CD4-positive, alpha-beta memory T cell (primary cell): ENCODE measurements at regions not wholly inside any gene's neighbourhood (a gene's known extent, or its start where the extent isn't known, plus 50 kb on each side); places are given as distances from the start of the nearest gene placed in this dataset.
"Not testable (repeated sequence)": the region's sequence is repeated elsewhere in the genome, so short reads cannot be mapped to it uniquely, and the experiment has no call there.

ENCODE experiments used
- CTCF ChIA-PET: fragments of 350-600 bp; sonication (Branson Sonifier 250); formaldehyde crosslinking; loops from one replicate; lab custom pipeline; 2021; ENCODE audit warnings: inconsistent platforms; ENCODE audit not compliant: partially characterized antibody; lab: Charles Lee
- POLR2A ChIA-PET: fragments of 350-600 bp; sonication (Branson Sonifier 250); formaldehyde crosslinking; loops from one replicate; lab custom pipeline; 2021; ENCODE audit not compliant: partially characterized antibody; lab: Charles Lee
- DNase-seq, 5 donors: peaks; one replicate each; pipeline versions ENCODE4 v3.0.0 to v3.0.0-alpha.2; 2020 to 2022; ENCODE audit warnings: mixed read lengths in 1 of 5
- H3K27ac ChIP-seq: one replicate; pipeline ENCODE4 v1.7.0; 2013; ENCODE audit warnings: low read depth, low read length
- H3K27me3 ChIP-seq: 2 replicates; pipeline ENCODE4 v1.7.0; 2013; ENCODE audit warnings: mild to moderate bottlenecking, low read length, moderate library complexity; ENCODE audit not compliant: insufficient read depth
- H3K36me3 ChIP-seq: 2 replicates; pipeline ENCODE4 v1.7.0; 2013; ENCODE audit warnings: mild to moderate bottlenecking, low read length, moderate library complexity; ENCODE audit not compliant: insufficient read depth
- H3K4me1 ChIP-seq: 2 replicates; pipeline ENCODE4 v1.7.0; 2013; ENCODE audit warnings: mild to moderate bottlenecking, low read length, moderate library complexity; ENCODE audit not compliant: insufficient read depth
- H3K4me3 ChIP-seq, 2 donors: one replicate each; pipeline ENCODE4 v1.7.0; 2013; ENCODE audit warnings: low read length in 2 of 2, mild to moderate bottlenecking in 1 of 2
- H3K9me3 ChIP-seq, 2 donors: one replicate each; pipeline ENCODE4 v1.7.0; 2013; ENCODE audit warnings: low read length in 2 of 2, control low read depth in 1 of 2; ENCODE audit not compliant: control insufficient read depth in 1 of 2
- H3K27ac Mint-ChIP-seq, 7 donors: one replicate each; pipeline ENCODE4 v1.8.0; 2020 to 2021; ENCODE audit warnings: mixed read lengths in 7 of 7, mild to moderate bottlenecking in 6 of 7, inconsistent platforms in 3 of 7, moderate library complexity in 3 of 7
- H3K27me3 Mint-ChIP-seq, 2 donors: one replicate each; pipeline ENCODE4 v1.8.0; 2020 to 2021; ENCODE audit warnings: mixed read lengths in 2 of 2
- H3K36me3 Mint-ChIP-seq, 2 donors: one replicate each; pipeline ENCODE4 v1.8.0; 2020 to 2021; ENCODE audit warnings: mixed read lengths in 2 of 2, inconsistent platforms in 1 of 2, mild to moderate bottlenecking in 1 of 2
- H3K4me1 Mint-ChIP-seq, 4 donors: one replicate each; pipeline ENCODE4 v1.8.0; 2020 to 2021; ENCODE audit warnings: mixed read lengths in 4 of 4, mild to moderate bottlenecking in 1 of 4
- H3K4me3 Mint-ChIP-seq, 8 donors: one replicate each; pipeline ENCODE4 v1.8.0; 2020 to 2021; ENCODE audit warnings: mixed read lengths in 8 of 8, mild to moderate bottlenecking in 7 of 8, moderate library complexity in 6 of 8, inconsistent platforms in 3 of 8
- H3K9me3 Mint-ChIP-seq, 8 donors: one replicate each; pipeline ENCODE4 v1.8.0; 2020 to 2021; ENCODE audit warnings: mixed read lengths in 8 of 8, mild to moderate bottlenecking in 5 of 8, inconsistent platforms in 3 of 8, moderate library complexity in 1 of 8
- intact Hi-C: fragments of 100-400 bp; cut with micrococcal nuclease; formaldehyde crosslinking; loops from one replicate; pipeline ENCODE4 v1.15.1; 2023

GRCh38 chr9:66046992-66047391 lies 310.0 kb downstream of the FOXD4L4 start:
- POLR2A ChIA-PET, DNase-seq, H3K4me3 Mint-ChIP-seq, H3K27me3 ChIP-seq, H3K27ac Mint-ChIP-seq, CTCF ChIA-PET, H3K36me3 ChIP-seq, H3K4me1 Mint-ChIP-seq, H3K36me3 Mint-ChIP-seq, H3K4me3 ChIP-seq, intact Hi-C loops, H3K9me3 Mint-ChIP-seq, H3K27ac ChIP-seq, H3K9me3 ChIP-seq, H3K27me3 Mint-ChIP-seq, H3K4me1 ChIP-seq: not testable (repeated sequence)

DNA sequence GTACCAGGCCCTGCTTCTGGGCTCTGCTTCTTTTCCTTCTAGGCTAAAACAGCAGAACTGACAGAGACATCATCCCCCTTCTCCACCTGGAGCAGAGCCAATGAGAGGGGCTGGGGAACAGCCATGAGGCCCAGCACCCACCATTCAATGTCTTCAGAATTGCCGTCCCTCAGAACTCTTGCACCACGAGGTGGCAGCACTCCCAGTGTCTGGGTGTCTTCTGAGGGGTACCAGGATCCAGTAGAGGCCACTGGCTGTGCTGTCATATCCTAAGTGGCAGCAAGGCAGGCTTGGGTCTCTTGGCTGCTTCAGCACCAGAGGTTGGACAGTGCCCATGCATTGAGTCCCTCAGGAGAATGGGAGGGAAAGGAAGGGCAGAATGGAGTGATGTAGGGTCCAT lies 312.8 kb downstream of the FOXD4L4 start:
- H3K36me3 ChIP-seq, H3K27me3 ChIP-seq, H3K4me1 ChIP-seq, intact Hi-C loops, H3K4me3 ChIP-seq, POLR2A ChIA-PET, H3K4me1 Mint-ChIP-seq, DNase-seq, H3K27ac Mint-ChIP-seq, H3K4me3 Mint-ChIP-seq, CTCF ChIA-PET, H3K9me3 Mint-ChIP-seq, H3K27ac ChIP-seq, H3K27me3 Mint-ChIP-seq, H3K9me3 ChIP-seq, H3K36me3 Mint-ChIP-seq: not testable (repeated sequence)

DNA sequence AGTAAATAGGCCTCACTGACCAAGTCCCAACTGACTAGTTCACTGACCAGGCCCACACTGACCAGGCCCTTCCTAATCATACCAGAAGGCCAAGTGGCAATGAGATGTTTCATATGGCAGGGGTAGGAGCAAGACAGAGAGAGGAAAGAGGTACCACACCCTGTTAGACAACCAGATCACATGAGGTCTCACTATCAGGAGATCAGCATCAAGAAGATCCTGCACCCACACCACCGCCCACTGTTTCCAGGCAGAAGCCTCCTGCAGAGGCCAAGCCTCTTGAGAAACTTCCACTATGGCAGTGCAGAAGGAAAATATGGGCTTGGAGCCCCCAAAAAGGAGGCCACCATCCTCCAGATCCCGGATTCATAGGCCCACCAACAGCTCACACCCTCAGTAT lies 317.8 kb downstream of the FOXD4L4 start:
- H3K4me3 ChIP-seq, H3K9me3 Mint-ChIP-seq, H3K27me3 Mint-ChIP-seq, H3K9me3 ChIP-seq, H3K27ac ChIP-seq, CTCF ChIA-PET, H3K36me3 ChIP-seq, H3K36me3 Mint-ChIP-seq, DNase-seq, H3K27ac Mint-ChIP-seq, POLR2A ChIA-PET, H3K4me1 ChIP-seq, H3K4me3 Mint-ChIP-seq, intact Hi-C loops, H3K27me3 ChIP-seq, H3K4me1 Mint-ChIP-seq: not testable (repeated sequence)

GRCh38 chr9:66060681-66061080 lies 323.7 kb downstream of the FOXD4L4 start:
- H3K27me3 ChIP-seq, H3K27me3 Mint-ChIP-seq, intact Hi-C loops, H3K36me3 ChIP-seq, H3K4me1 ChIP-seq, DNase-seq, CTCF ChIA-PET, H3K27ac Mint-ChIP-seq, H3K4me1 Mint-ChIP-seq, H3K4me3 ChIP-seq, H3K9me3 Mint-ChIP-seq, H3K36me3 Mint-ChIP-seq, H3K9me3 ChIP-seq, POLR2A ChIA-PET, H3K4me3 Mint-ChIP-seq, H3K27ac ChIP-seq: not testable (repeated sequence)

DNA sequence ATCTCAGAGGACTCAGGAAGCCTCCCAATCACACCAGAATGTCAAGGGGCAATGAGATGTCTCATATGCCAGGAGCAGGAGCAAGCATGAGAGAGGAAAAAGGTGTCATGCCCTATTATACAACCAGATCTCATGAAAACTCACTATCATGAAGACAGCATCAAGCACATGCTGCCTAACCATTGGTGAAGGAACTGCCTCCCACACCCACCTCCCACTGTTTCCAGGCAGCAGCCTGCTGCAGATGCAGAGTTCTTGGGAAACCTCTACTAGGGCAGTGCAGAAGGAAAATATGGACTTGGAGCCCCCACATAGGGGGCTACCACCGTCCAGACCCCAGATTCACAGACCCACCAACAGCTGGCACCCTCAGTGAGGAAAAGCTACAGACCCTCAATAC lies 326.9 kb downstream of the FOXD4L4 start:
- H3K36me3 ChIP-seq, H3K27ac Mint-ChIP-seq, POLR2A ChIA-PET, H3K4me3 ChIP-seq, CTCF ChIA-PET, H3K4me1 ChIP-seq, H3K27ac ChIP-seq, H3K27me3 Mint-ChIP-seq, H3K4me1 Mint-ChIP-seq, intact Hi-C loops, H3K9me3 ChIP-seq, H3K27me3 ChIP-seq, H3K36me3 Mint-ChIP-seq, H3K9me3 Mint-ChIP-seq, H3K4me3 Mint-ChIP-seq: not testable (repeated sequence)
- DNase-seq = peak in 1 of 5 donors; percentile 29

GRCh38 chr9:66065735-66066134 lies 328.8 kb downstream of the FOXD4L4 start:
- CTCF ChIA-PET, H3K4me3 ChIP-seq, H3K9me3 ChIP-seq, H3K4me1 ChIP-seq, H3K36me3 Mint-ChIP-seq, POLR2A ChIA-PET, H3K27ac Mint-ChIP-seq, intact Hi-C loops, H3K27me3 Mint-ChIP-seq, H3K36me3 ChIP-seq, H3K4me3 Mint-ChIP-seq, H3K27me3 ChIP-seq, H3K4me1 Mint-ChIP-seq, H3K9me3 Mint-ChIP-seq, H3K27ac ChIP-seq: not testable (repeated sequence)
- peak in 1 of 5 donors; percentile 32 for DNase-seq

DNA sequence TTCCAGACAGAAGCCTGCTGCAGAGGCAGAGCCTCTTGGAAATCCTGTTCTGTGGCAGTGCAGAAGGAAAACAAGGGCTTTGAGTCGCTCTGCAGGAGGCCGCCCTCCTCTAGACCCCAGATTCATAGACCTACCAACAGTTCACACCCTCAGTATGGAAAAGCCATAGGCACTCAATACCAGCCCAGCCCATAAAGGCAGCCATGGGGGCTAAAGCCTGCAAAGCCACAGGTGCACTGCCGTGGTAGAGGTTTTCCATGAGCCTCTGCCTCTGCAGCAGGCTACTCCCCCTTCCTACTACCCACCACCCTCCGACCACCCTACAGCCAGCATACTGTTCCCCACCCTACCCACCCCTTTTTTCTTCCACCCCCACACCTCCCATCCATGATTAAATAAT lies 330.3 kb downstream of the FOXD4L4 start:
- H3K36me3 Mint-ChIP-seq, H3K9me3 ChIP-seq, H3K27ac Mint-ChIP-seq, H3K27me3 ChIP-seq, H3K4me3 ChIP-seq, CTCF ChIA-PET, H3K27ac ChIP-seq, H3K4me3 Mint-ChIP-seq, intact Hi-C loops, H3K9me3 Mint-ChIP-seq, POLR2A ChIA-PET, H3K4me1 ChIP-seq, H3K4me1 Mint-ChIP-seq, H3K36me3 ChIP-seq, H3K27me3 Mint-ChIP-seq: not testable (repeated sequence)
- peak in 1 of 5 donors; percentile 25 for DNase-seq

DNA sequence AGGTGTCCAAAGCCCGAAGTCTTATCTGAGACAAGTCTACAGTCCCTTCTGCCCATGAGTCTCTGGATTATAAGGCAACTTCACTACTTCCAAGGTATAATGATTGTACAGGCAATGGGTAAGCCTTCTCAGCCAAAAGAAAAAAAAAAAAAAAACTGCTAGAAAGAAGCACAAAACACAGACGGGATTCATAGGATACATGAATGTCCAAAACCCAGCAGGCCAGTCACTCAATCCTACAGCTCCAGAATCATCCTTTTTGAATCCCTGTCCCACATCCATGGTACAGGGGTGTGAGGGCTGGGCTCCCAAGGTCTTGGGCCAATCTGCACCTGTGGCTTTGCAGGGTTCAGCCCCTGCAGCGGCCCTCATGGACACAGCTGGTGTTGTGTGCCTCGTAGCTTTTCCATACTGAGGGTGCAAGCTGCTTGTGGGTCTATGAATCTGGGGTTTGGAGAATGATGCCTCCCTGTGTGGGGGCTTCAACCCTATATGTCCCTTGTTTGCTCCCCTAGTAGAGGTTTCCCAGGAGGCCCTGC lies 331.6 kb downstream of the FOXD4L4 start:
- H3K27ac ChIP-seq, H3K4me3 ChIP-seq, intact Hi-C loops, CTCF ChIA-PET, H3K36me3 Mint-ChIP-seq, H3K27me3 ChIP-seq, H3K9me3 Mint-ChIP-seq, H3K36me3 ChIP-seq, H3K4me1 Mint-ChIP-seq, H3K4me1 ChIP-seq, H3K27ac Mint-ChIP-seq, H3K4me3 Mint-ChIP-seq, H3K27me3 Mint-ChIP-seq, POLR2A ChIA-PET, H3K9me3 ChIP-seq: not testable (repeated sequence)
- DNase-seq = peak in 1 of 5 donors; percentile 0
